NCI-H82 treated with DMSO at 0.1 percent for 48 hours (cell line): ENCODE measurements at regions not wholly inside any gene's neighbourhood (a gene's known extent, or its start where the extent isn't known, plus 50 kb on each side); places are given as distances from the start of the nearest gene placed in this dataset.

Experiments
- DNase-seq: peaks from one replicate; lab custom pipeline; 2025; ENCODE audit not compliant: unreplicated experiment; lab: John Stamatoyannopoulos, UW

GRCh38 chr17:56085576-56086267 is 67.6 kb upstream of the ANKFN1 start:
- DNase-seq, result no peak

GRCh38 chr17:56087199-56087598 is 66.1 kb upstream of the ANKFN1 start:
- no peak for DNase-seq

GRCh38 chr17:56096026-56096810 is 57.1 kb upstream of the ANKFN1 start:
- DNase-seq, result no peak

GRCh38 chr17:56098746-56099145 is 54.5 kb upstream of the ANKFN1 start:
- no peak for DNase-seq

GRCh38 chr17:56099649-56100048 is 53.6 kb upstream of the ANKFN1 start:
- no peak for DNase-seq
